Activated CD4-positive, alpha-beta T cell treated with anti-CD3 and anti-CD28 coated beads, Interleukin-2, amount 50 U/mL, for 48 hours (primary cell): ENCODE measurements at regions not wholly inside any gene's neighbourhood (a gene's known extent, or its start where the extent isn't known, plus 50 kb on each side); places are given as distances from the start of the nearest gene placed in this dataset.
"Not testable (repeated sequence)": the region's sequence is repeated elsewhere in the genome, so short reads cannot be mapped to it uniquely, and the experiment has no call there.

ENCODE experiments used
- DNase-seq, 2 experiments: peaks; one replicate each; pipeline ENCODE4 v3.0.0-alpha.2; 2020

DNA sequence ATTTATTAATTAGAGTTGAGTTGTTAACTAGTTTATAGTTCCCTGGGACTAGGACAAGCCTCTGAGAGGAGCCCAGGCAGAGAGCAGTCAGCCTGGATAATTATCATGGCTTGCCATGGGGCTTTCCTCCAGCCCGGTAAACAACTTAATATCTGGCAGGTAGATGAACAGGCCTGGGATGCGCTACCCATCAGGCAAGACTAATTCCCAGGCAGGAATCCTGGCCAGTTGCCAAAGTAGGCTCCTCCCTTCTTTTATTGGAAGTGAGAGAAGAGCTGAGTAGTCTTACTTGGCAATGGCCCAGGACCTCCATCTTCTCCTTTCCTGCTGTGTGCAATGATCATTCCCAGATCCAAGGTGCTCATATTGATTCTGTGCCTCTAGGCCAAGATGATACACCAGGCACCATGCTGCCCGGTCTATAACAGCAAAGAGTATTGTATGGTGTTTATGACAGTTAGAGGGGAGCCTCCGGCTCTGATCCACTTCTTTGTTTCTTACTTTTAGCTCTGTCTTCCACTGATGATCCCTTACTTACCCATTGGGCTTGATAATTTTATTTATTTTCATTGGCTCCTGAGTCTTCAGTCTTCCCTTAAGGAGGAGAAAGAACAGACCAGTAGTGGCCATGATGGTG is 408.7 kb downstream of the REEP3 start:
- no peak for DNase-seq

DNA sequence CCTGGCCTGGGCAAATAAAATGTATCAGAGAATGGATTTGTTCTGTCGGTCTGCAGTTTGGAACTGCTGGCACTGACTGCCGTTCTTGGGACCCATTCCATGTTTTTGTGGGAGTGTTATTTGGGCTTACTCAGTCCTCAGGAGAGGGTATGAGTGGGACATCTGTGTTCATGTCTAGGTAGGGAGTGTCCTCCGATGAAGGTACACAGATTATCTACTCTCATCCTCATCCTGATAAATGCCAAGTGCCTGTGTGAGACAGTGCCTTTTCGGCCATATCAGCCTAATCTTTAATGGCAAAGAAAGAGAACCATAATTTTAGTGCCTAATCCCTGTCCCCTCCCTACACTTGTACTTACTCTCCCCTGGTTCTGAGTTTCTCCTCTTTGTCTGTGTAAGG is 409.4 kb downstream of the REEP3 start:
- DNase-seq: no peak

DNA sequence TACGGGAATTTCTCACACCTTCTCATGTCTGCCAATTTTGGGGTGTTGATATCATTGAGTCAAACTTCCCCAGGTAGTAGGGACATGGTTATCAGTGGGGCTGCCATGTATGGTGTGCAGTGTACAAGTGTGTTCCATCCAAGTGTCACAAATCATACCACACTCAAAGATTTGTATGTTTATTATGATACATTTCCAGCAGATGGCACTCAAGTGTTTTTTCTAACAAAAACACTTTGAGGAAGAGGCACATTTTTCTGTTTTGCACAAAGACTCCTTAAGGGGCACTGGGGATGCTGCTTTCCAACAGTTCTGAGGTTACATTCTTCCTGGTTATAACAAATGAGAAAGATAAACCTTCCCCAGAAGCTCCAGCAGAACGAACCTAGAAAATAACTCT is 414.5 kb downstream of the REEP3 start:
- no peak for DNase-seq

DNA sequence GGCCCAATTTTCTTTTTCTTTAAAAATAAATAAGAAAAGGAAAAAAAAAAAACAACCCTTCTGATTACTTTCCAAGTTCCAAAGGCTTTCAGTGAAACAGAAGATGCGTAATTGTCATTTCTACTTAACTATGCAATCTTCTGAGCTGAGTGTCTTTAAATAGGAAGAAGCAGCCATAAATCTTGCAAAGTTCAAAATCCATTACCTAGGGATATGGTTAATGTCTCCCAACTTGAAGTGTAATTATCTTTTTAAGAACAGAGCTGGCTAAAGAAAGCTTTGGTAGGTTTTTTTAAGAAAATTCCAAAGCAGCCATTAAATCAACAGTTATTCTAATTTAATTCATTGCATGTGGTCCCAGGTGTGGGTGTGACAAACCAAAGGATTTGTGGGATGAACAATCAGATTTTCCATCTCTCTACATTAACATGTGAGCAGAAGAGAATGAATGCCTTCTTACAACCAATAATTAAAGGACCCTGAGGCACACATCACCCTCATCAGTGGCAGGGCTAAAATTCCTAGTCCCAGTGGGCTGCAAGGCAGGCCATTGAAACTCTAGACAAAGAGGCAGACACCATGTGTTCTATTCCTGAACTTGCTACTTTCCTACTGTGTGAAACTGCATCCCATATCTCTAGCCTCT is 419.2 kb downstream of the REEP3 start:
- DNase-seq: no peak

DNA sequence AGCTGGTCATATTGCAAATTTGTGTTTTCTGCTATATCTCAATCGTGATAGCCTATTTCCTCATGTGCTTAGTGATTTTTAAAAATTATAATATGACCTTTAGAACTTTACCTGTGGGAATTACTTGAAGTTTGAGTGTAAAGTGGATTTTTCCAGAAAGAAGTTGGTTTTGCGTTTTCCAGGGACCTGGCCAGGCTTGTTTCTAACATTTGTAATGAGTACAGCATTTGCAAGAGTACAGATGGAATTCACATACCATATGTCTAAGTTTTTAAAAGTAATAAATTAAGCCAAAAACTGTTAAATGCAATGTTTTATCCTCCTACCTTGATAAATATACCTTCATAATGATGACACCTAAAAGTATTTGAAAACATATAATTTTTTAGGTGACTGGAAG is 443.2 kb downstream of the REEP3 start:
- DNase-seq: no peak

DNA sequence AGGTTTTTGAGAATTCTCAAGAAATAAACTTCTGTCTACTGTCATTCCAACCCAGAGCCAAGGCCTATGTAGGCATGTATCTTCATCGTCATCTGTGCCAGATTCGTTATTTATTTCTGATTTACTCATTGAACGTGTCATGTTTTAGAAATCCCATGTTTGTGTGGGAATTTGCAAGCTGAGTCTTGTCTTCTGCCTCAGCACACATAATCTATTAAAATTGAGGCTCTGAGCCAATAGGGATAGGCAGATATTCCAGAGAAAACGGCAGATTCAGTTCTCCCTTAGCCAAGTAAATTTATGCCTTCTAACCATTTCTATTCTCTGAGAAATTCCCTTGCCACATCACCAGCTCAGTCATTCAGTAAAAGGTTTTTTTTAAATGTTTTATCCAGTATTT is 444.6 kb downstream of the REEP3 start:
- no peak for DNase-seq

DNA sequence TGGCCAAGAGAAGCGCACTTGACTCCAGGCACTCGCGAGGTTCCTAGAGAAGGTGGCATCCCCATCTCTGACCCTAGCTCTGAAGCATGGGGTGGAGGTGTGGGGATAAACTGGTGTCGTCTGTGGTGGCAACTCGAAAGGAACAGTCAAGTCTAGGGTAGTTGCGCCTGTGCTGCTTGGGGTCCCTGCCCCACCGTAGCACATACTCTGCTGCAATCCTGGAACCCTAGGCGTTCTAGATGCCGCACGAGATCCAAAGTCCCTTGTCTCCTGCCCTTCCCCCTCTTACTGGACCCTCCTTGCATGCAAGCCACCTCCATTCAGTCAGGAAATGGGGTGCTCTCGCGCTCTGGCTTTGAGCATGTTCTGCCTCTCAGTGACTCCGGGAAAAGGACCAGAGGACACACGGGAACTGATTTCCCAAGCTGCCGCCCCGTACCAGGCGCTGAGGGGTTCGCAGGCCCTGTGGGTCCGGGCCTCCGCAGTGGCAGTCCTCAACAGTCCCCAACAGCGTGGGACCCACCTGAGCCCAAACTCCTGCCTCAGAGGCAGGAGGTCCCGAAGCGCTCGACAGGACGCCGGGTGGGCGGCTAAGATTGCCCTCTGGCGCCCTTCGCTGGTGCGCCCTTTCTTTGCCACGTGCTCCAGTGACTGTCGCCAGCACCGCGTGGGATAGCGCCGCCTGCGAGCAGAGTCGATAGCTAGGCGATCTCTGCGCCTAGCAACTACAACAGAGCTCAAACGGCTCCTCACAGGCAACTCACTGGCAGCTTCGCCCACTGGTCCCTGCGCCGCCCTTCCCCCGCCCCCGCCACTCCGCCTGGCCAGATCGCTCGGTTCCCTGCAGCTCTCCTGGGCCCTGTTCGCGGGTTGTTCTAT is 452.0 kb downstream of the REEP3 start:
- no peak for DNase-seq

DNA sequence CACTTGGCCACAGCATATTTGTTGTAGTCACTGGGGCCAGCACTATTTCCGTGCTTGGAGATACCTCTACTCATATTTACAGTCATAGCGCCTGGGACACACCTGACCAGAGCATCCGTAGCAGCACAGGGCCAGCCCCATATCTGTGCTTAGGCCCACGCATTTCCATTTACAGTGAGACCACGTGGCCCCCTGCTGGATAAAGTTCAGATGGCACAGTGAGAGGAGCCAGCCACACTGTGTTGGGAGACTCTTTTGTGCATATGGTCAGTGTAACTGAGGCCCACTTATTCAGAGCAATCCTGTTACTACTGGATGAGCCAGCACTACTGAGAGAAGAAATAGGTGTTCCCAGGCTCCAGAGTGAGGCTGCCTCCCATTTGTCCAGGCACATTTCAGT is 455.3 kb downstream of the REEP3 start:
- peak; percentile 51 to 61 for DNase-seq

DNA sequence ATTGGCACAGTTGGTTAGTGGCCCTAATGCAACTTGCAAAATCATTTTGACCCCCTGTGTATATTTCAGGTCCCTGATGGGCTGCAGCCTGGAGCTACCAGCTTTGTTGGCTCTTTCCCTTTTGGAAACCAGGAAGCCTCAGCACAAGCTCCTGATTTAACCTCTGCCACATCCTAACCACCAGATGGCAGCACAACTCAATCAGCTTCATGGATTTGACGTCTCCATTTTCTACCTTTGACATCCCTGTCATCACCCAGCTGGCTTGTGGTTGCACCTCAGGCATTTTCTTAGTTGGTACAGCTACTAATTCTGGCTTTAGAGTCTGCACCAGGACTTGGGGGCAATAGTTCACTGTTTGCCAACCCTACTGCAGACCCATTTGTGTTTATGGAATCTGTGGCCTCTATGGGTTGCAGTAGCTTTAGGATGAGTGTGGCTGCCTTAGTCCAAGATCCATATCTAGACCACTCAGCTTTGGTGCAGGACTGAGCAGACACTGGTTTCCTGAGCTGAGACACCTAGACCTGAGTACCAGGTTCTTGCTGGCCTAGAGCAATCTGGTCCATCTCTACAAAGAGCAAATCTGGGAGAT is 456.2 kb downstream of the REEP3 start:
- peak; percentile 19 to 31 for DNase-seq

DNA sequence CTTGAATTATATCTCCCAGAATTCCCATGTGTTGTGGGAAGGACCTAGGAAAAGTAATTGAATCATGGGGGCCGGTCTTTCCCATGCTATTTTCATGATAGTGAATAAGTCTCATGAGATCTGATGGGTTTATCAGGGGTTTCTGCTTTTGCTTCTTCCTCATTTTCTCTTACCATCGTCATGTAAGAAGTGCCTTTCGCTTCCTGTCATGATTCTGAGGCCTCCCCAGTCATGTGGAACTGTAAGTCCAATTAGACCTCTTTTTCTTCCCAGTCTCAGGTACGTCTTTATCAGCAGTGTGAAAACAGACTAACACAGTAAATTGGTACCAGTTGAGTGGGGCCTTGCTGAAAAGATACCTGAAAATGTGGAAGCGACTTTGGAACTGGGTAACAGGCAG is 459.7 kb downstream of the REEP3 start:
- DNase-seq: not testable (repeated sequence)

DNA sequence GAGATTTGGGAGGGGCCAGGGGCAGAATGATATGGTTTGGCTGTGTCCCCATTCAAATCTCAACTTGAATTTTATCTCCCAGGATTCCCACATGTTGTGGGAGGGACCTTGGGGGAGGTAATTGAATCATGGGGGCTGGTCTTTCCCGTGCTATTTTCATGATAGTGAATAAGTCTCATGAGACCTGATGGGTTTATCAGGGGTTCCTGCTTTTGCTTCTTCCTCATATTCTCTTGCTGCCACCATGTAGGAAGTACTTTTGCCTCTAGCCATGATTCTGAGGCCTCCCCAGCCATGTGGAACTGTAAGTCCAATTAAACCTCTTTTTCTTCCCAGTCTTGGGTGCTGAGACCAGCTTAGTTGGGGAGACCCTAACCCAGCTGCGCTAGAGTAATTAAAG is 462.9 kb downstream of the REEP3 start:
- DNase-seq: not testable (repeated sequence)

DNA sequence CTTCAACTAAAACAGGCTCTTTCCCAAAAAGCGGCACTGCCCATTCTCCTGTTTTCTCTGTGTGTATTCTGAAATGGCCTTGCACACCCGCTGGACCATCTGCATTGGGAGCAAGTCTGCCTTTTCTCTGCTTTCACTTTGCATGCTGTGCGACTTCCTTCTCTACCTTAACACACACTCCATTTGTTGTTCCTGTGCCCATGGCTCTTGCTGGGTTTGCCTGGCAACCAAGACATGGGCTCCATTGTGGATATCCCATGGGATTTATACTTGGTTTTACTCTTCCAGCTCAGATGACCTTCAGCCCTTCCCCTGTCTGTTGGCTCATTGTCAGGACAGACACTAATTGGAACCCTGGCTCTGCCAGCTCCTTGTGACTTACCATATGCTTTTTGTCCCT is 465.3 kb downstream of the REEP3 start:
- no peak for DNase-seq

DNA sequence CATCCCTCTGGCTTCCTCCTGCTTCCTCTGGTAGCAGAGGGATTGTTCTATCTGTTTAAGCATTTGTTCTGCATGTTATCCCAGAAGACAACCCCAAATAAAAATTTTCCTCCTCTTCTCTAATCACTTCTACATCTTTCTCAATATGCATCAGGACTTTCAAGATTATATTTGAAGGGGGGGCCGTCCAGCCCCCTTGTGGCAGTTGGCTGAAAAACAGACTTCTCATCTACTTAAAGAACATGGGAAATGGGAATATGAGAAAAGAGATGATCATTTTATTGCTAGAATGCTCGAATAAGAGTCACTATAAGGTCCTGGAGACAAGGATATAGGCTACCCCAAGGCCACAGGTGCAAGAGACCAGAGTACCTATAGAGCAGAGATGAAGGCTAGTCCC is 466.0 kb downstream of the REEP3 start:
- no peak for DNase-seq

DNA sequence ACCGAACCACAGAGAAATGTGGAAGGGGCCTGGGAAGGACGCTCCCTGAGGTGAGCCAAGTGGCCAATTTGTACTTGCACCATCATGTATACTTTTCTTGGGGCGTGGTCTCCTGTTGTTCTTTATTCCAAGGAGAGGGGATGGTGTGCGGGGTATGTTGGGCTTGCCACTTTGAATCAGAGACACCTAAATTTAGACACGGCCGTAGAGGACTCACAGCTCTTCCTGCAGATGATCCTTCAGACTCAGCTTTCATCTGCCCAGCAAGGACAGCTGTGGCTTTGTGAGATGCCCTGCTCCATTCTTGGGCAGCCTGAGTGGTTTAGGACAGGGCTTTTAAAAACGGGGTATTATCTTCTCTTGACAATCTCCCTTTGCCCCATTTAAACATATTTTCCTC is 473.2 kb downstream of the REEP3 start:
- no peak for DNase-seq

DNA sequence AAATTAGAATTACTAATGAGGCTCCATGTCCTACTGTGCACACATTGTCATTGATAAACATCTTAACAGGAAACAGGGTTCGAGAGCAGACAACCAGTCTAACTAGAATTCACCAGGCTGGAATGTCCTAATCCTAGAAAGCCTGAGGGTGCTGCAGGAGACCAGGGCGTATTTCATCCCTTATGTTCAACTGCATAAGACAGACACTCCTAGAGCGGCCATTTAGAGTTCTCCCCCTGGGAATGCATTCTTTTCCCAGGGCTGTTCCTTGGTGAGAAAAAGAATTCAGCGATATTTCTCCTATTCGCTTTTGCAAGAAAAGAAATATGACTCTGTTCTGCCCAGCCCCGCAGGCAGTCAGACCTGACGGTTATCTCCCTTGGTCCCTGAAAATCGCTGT is 486.0 kb downstream of the REEP3 start:
- DNase-seq: no peak

DNA sequence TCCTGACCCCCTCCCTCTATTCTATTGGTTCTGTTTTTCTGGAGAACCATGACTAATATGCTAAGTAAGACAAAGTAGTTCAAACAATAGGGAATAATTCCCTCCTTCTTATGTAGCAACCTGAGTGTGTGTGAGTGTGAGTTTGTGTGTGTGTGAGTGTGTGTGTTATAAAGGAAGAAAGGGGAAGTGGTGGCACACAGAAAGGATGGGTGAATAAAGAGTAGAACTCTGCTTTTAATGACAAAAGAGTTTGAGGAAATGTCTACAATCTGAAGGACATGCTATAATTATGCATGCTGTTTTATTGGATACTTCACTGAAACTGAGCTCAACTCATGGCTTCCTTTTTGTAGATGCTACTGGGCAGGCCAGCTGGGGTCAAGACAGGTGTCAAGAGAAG is 489.5 kb downstream of the REEP3 start:
- DNase-seq: no peak

DNA sequence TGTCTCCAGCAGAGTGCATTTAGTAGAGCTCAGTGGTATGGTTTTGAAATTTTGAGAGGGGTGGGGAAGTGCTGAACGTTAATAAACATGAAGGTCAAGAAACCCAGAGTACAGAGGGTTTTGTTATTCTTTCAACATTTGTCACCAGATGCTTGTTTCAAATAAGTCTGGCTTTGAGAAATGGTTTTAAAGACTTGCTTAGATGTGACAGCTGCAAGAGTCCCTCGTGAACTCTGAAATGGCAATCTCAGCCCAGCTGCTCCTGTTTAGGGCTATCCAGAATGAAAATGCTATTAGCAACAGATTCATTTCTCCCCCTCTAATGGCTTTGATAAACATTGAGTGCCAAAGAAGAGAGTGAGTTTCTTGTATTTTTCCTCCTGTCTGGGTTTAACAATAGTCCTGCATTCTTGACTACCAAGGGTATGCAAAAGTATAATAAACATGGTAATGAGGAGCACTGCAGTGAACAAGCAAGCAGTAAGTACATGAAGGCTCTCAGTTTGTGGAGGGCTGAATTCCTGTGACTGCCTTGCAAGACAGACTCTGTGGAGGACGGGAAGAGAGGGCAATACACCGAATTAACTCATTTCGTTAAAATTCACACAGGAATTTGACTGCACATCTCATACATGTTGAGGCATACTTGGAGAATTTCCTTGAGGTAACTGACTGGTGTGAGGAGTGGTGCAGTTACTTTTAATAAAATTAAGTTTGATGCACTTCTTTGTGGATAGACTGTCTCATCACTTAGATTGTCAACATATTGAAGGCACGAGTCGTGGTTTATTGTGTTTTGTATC is 490.9 kb downstream of the REEP3 start:
- DNase-seq: no peak

DNA sequence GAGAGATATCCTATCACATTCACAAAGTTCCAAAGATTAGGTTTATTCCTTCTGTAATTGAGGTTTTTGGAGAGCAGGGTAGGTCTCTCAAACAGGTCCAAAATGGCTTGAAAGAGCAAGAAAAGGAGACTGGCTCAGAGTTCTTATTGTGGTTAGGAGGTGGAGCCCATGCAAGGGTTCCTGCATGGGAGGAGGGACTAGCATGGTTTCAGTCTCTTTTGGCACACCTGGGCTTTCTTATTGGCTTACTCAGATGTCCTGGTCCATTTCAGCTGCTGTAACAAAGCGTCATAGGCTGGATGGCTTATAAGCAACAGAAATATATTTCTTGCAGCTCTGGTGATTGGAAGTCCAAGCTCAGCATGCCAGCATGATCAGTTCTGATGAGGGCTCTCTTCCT is 493.1 kb downstream of the REEP3 start:
- DNase-seq: no peak

DNA sequence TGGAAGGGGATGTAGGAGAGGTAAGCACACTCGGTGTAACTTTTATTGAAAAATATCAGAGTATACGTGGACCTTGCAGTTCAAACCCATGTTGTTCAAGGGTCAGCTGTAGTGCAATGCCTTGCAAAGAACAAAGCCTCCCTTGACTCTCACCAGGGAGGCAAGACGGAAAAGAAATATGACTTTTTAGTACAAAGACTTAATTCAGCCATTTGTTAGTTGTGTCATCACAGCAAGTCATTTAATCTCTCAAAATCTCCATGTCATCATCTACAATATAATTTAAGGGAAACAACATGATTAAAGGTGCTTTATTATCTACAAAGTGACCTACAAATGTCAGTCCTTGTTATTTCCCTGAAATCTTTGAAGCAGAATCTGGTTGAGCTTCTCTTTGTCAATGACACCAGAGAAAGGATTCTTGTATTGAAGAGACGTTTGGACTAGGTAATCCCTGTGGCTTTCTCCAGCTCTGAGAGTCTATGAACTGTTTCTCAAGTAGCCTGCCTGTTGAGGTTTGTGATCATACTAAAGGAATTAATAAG is 502.8 kb downstream of the REEP3 start:
- DNase-seq: no peak

DNA sequence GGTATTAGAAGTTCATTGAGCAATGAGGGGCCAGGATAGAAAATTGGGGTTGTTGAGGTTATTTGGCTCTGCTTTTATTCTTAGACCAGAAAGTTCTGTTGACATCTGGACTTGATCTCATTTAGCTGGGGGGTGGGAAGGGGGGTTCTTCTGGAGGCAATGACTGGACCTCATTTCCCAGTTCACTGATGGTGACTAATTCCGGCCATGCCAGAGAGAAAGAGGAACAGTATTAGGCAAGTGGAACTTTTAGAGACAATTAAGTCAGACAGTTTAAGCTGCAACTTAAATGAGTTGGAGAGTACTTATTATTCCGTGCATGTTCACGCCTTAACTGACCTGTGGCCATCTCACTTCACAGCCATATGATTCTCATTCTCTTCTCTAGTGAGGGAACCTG is 512.5 kb downstream of the REEP3 start:
- DNase-seq: no peak

DNA sequence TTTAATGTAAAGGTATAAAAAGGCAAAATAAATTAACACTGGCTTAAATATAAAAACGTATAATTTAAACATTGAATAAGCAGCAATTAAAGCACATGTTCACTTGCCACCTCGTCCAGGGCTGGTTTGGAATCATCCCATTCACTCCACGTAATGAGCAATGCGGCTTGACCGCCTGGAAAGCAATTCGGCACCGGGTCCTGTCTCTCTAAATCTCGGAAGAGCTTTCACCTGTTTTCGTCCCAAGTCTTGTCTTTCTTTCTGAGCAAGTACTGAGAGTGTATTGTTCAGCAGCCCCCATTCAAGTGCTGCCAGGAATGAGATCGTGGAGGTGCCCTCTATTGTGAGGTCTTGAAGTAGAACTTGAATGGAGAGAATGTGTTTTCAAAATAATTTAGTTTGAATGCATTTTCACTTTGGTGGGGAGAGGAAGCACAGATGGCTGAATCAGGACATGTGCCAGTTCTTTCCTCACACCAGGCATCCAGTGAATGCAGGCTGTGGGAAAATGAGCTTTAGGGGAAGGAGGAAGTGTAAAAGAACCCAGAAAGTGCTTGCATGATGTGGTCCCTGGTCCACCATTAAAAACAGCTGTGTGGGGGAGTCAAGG is 515.2 kb downstream of the REEP3 start:
- no peak for DNase-seq

DNA sequence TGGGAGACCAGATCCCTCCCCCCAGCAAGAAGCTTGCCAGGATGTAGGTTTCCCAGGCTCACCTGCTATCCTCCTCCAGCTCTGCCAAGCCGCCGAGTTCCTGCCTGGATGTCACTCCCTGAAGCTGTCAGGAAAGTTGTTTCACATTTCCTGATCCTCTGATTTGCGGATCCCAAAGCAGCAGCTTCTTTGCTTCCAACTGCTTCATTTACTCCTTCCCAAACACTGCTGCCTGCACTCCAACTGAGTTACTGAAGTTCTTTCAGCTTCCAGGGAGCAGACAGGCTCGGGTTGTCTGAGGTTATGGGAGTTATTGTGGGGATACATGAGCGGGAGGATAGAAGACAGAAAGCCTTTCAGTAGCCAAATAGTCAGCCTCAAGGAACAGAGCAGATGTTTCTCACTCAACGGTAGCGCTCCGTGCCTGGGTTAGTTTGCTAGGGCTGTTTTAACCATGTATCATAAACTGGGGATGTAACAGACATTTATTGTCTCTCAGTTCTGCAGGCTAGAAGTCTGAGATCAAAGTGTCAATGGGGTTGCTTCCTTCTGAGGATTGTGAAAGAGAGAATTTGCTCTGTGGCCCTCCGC is 516.0 kb downstream of the REEP3 start:
- DNase-seq: no peak
